ENCODE measurements at regions not wholly inside any gene's neighbourhood (a gene's known extent, or its start where the extent isn't known, plus 50 kb on each side); places are given as distances from the start of the nearest gene placed in this dataset.

DNA sequence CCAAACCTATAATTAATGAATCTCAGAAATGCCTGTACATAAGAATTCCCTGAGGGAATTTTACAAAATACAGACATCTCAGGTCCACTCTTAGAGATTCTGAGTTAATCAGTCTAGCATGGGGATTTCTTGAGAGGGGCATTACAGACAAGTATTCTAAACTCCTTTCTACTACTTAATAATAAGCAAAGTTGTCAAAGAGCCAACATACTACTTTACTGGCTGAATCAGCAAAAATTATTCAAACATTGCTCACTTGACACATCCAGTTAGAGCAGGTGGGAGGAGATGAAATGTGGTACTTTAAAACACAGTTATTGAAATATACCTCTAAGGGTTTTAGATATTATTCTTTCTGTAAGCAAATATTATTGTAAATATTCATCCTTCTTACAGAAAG, 1164.7 kb downstream of the CDY2B start:
- TF ChIP-seq CTCF (IDR thresholded peaks at IDR 0.05) = no peak

DNA sequence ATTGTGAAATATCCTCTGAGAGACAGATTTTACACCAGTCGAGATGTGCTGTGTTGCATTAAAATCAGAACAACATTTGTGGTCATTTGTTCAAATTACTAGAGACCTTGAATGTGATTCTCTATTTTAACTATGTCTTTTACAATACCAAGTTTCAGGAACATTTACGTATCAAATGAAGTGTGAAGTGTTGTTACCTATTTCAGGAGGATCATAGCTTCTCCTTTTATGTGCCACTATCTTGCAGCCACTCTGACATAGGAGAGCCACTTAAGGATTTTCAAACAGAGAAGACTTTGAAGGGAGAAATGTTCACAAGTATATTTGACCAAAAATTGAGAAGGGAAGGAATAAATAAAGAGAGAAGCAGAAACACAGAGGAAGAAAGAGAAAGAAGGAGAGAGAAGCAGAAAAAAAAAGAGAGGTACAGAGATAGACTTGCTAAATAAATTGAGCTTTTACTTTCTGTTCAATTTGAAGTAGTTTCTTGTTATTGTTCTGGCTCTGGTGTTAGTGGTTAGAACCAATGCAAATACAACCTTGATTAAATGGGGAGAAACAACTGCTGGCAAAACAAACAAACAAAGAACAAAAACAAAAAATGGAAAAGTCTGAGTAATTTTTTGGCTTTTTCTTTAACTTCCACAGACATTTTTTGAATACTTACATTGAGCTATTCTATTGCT, 1206.8 kb downstream of the CDY2B start:
- TF ChIP-seq CTCF (IDR thresholded peaks at IDR 0.05) = no peak

DNA sequence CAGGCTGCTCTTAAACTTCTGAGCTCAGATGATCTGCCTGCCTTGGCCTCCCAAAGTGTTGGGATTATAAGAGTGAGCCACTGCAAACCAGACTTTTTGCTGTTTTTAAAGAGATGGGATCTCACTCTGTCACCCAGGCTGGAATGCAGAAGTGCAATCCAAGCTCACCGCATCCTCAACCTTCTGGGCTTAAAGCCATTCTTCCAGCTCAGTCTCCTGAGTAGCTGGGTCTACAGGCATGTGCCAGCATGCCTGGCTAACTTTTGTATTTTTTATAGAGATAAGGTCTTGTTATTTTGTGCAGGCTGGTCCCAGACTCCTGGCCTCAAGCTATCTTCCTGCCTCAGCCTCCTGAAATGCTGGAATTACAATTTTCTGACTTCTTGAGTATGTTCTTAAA, 1211.6 kb downstream of the CDY2B start:
- TF ChIP-seq CTCF (IDR thresholded peaks at IDR 0.05) = no peak

GRCh38 chrY:16662741-16663140, 1217.3 kb downstream of the CDY2B start:
- TF ChIP-seq CTCF (IDR thresholded peaks at IDR 0.05) = peak; percentile 21; the same call in 1 of the 2 replicates

DNA sequence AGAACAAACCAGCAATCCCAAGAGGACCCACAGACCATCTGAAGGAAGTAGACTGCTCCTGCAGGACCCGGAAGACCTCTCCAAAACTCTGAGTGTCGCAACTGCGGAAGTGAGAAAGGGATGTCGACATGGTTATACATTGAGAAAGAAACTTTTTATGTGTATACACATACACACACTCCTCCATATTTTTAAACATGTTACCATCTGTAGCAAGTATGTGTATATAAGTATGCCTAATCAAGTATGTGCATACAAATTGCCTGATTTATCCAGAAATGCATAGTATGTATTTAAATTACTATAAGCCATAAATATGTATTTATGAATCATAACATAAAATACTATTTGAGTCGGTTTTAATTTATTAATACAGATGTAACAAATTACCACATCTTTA, 1220.7 kb downstream of the CDY2B start:
- no peak for TF ChIP-seq CTCF (IDR thresholded peaks at IDR 0.05)

GRCh38 chrY:16653971-16654370, 1226.0 kb downstream of the CDY2B start:
- TF ChIP-seq CTCF (IDR thresholded peaks at IDR 0.05) = no peak

DNA sequence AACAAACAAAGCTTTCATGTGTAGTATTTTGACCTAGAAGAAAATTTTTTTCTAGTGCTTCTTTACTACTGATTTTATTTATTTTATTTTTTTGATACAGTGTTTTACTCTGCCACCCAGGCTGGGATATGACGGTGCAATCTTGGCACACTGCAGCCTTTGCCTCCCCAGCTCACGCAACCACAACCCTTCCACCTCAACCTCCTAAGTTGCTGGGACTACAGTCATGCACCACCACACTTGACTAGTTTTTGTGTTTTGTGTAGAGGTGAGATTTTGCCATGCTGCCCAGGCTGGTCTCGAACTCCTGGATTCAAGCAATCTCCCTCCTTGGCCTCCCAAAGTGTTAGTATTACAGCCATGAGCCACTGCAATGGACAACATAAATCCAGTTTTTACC, 1234.0 kb downstream of the CDY2B start:
- no peak for TF ChIP-seq CTCF (IDR thresholded peaks at IDR 0.05)

GRCh38 chrY:16645449-16645848, 1234.6 kb downstream of the CDY2B start:
- TF ChIP-seq CTCF (IDR thresholded peaks at IDR 0.05) = no peak

All from LNCAP (cell line).